Testis (tissue), 2 donors: ENCODE measurements at regions not wholly inside any gene's neighbourhood (a gene's known extent, or its start where the extent isn't known, plus 50 kb on each side); places are given as distances from the start of the nearest gene placed in this dataset.

ENCODE experiments used
- CTCF ChIP-seq, 3 experiments: fragments of 450-650 bp in 2 of 3; fragments of 200-600 bp in 1 of 3; sonication (generic) in 1 of 3; IDR thresholded peaks; one replicate each; pipeline ENCODE4 v1.5.1; 2016 to 2019; ENCODE audit warnings: antibody characterized with exemption in 3 of 3, mild to moderate bottlenecking in 2 of 3, moderate library complexity in 1 of 3
- POLR2A ChIP-seq: fragments of 450-650 bp; IDR thresholded peaks from one replicate; pipeline ENCODE4 v1.6.1; 2017; ENCODE audit warnings: antibody characterized with exemption, mild to moderate bottlenecking, moderate library complexity

GRCh38 chr1:234917495-234918180 lies 211.0 kb downstream of the TOMM20 start:
- no peak for TF ChIP-seq CTCF (IDR thresholded peaks at IDR 0.05)
- no peak for TF ChIP-seq POLR2A
